ENCODE measurements at regions not wholly inside any gene's neighbourhood (a gene's known extent, or its start where the extent isn't known, plus 50 kb on each side); places are given as distances from the start of the nearest gene placed in this dataset.

DNA sequence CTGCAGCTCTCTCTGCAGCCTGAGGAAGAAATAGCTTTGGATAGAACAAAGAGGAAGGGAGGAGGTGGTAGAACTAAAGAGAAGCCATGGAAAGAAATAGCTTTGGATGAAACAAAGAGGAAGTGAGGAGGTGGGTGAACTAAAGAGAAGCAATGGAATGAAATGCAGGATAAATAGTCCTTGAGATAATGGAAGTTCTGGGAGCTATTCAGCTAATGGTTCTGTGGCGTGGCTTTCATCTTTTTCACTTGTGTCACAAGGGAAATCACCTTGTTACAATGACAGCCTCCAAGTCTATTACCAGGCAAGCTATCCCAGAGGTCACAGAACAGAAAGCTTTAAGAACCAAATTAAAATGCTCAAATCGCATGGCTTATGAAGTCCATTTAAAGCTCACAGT, 141.3 kb upstream of the ARG1 start:
- Histone ChIP-seq H3K27me3 (ENCODE audit: control insufficient read depth in 1 of 2, insufficient read depth in 2 of 2, low read length in 2 of 2) (no peaks in the 10 kb centered on the region), H3K27ac (ENCODE audit: low read depth in 1 of 2, low read length in 2 of 2) (no peak overlapping the region), H3K4me3 (ENCODE audit: low read length) (no peak overlapping the region), H3K4me1 (ENCODE audit: insufficient read depth, low read length) (peaks cover 1% of the 10 kb centered on the region), H3K9me3 (ENCODE audit: control insufficient read depth in 1 of 2, insufficient read depth in 1 of 2, low read length in 2 of 2) (peaks cover 0 to 9% of the 10 kb centered on the region in 2 experiments), H3K36me3 (ENCODE audit: insufficient read depth, low read length) (no peaks in the 10 kb centered on the region)
- Mint-ChIP-seq H3K27me3 (no peaks in the 10 kb centered on the region), H3K9me3 (peaks cover 10% of the 10 kb centered on the region), H3K4me3 (no peak overlapping the region), H3K27ac (no peak overlapping the region), H3K4me1 (ENCODE audit: low read depth) (peaks cover 20% of the 10 kb centered on the region), H3K36me3 (ENCODE audit: low read depth) (peaks cover 81% of the 10 kb centered on the region)
- ATAC-seq (ENCODE audit: poor library complexity) (no peak), DNase-seq (no peak)
- intact Hi-C loops (cut with DNase I, micrococcal nuclease) = no loop called here
- CTCF ChIA-PET = no interaction called here
- POLR2A ChIA-PET = no interaction called here
- TF ChIP-seq, protein P1, sequence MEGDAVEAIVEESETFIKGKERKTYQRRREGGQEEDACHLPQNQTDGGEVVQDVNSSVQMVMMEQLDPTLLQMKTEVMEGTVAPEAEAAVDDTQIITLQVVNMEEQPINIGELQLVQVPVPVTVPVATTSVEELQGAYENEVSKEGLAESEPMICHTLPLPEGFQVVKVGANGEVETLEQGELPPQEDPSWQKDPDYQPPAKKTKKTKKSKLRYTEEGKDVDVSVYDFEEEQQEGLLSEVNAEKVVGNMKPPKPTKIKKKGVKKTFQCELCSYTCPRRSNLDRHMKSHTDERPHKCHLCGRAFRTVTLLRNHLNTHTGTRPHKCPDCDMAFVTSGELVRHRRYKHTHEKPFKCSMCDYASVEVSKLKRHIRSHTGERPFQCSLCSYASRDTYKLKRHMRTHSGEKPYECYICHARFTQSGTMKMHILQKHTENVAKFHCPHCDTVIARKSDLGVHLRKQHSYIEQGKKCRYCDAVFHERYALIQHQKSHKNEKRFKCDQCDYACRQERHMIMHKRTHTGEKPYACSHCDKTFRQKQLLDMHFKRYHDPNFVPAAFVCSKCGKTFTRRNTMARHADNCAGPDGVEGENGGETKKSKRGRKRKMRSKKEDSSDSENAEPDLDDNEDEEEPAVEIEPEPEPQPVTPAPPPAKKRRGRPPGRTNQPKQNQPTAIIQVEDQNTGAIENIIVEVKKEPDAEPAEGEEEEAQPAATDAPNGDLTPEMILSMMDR (IDR thresholded peaks at IDR 0.05) = no peak

DNA sequence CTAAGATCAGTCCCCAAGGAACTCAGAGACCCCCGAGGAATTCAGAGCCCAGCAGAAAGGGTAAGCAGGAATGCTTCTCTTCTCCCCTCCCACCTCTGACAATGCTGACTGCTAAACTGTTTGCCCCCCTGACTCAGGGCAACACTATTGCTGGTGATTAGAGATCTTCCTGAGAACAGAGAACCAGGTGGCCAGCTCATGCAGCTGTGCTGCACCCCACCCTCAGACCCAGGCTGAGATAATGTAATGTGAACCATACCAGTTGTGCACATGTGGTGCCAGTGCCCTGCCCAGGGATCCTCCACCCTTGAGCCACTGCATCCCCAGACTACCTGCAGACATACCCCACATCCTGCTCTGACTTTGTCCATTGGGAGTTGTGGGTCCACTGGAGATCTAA, 139.1 kb upstream of the ARG1 start:
- no peak for ATAC-seq (ENCODE audit: poor library complexity)
- ChIA-PET POLR2A (no interaction called here), CTCF (no interaction called here)
- Histone ChIP-seq H3K4me1 (ENCODE audit: insufficient read depth, low read length) (no peaks in the 10 kb centered on the region), H3K27ac (ENCODE audit: low read depth in 1 of 2, low read length in 2 of 2) (no peak overlapping the region), H3K4me3 (ENCODE audit: low read length) (no peak overlapping the region), H3K27me3 (ENCODE audit: control insufficient read depth in 1 of 2, insufficient read depth in 2 of 2, low read length in 2 of 2) (no peaks in the 10 kb centered on the region), H3K9me3 (ENCODE audit: control insufficient read depth in 1 of 2, insufficient read depth in 1 of 2, low read length in 2 of 2) (peaks cover 0 to 9% of the 10 kb centered on the region in 2 experiments), H3K36me3 (ENCODE audit: insufficient read depth, low read length) (no peaks in the 10 kb centered on the region)
- DNase-seq = no peak
- Mint-ChIP-seq H3K4me1 (ENCODE audit: low read depth) (peaks cover 28% of the 10 kb centered on the region), H3K9me3 (peaks cover 16% of the 10 kb centered on the region), H3K36me3 (ENCODE audit: low read depth) (peaks cover 86% of the 10 kb centered on the region), H3K27me3 (no peaks in the 10 kb centered on the region), H3K4me3 (no peak overlapping the region), H3K27ac (no peak overlapping the region)
- TF ChIP-seq, protein P1 (IDR thresholded peaks at IDR 0.05) = no peak
- intact Hi-C loops (cut with DNase I, micrococcal nuclease) = no loop called here

- Mint-ChIP-seq H3K4me3 (no peak overlapping the region), H3K9me3 (peaks cover 19% of the 10 kb centered on the region), H3K27me3 (no peaks in the 10 kb centered on the region), H3K4me1 (ENCODE audit: low read depth) (peaks cover 38% of the 10 kb centered on the region), H3K36me3 (ENCODE audit: low read depth) (peaks cover 85% of the 10 kb centered on the region), H3K27ac (no peak overlapping the region)
- Histone ChIP-seq H3K36me3 (ENCODE audit: insufficient read depth, low read length) (no peaks in the 10 kb centered on the region), H3K27ac (ENCODE audit: low read depth in 1 of 2, low read length in 2 of 2) (no peak overlapping the region), H3K27me3 (ENCODE audit: control insufficient read depth in 1 of 2, insufficient read depth in 2 of 2, low read length in 2 of 2) (no peaks in the 10 kb centered on the region), H3K4me3 (ENCODE audit: low read length) (no peak overlapping the region), H3K9me3 (ENCODE audit: control insufficient read depth in 1 of 2, insufficient read depth in 1 of 2, low read length in 2 of 2) (peaks cover 0 to 9% of the 10 kb centered on the region in 2 experiments), H3K4me1 (ENCODE audit: insufficient read depth, low read length) (peaks cover 5% of the 10 kb centered on the region)
- DNase-seq (no peak), ATAC-seq (ENCODE audit: poor library complexity) (no peak)
- CTCF ChIA-PET = no interaction called here
- intact Hi-C loops (cut with DNase I, micrococcal nuclease) = no loop called here
- TF ChIP-seq, protein P1 (IDR thresholded peaks at IDR 0.05) = no peak
- POLR2A ChIA-PET = no interaction called here
Observed at GRCh38 chr6:131436358-131436757, 136.7 kb upstream of the ARG1 start.

All from CD4-positive, alpha-beta T cell (primary cell).